ENCODE measurements at regions not wholly inside any gene's neighbourhood (a gene's known extent, or its start where the extent isn't known, plus 50 kb on each side); places are given as distances from the start of the nearest gene placed in this dataset.

DNA sequence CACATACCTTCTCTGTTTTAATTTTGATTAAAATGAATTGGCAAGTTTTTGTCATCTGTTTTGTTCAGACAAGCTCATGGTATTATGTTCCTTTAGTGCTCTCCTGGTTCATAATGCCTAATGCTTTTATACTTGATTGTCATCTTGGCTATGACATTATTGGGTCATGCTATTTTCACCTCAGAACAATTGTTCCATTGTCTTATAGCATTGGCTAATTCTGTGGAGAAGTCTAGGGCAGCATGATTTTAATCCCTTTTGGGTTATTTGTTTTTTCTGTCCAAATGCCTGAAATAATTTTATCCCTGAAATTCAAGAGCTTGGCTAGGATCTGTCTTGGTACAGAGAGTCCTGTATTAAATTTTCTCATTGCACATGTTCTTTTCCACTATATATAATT is 83.8 kb upstream of the CCDC85A start:
- TF ChIP-seq TEAD4 (IDR thresholded peaks at IDR 0.05; ENCODE audit: low read depth, low read length), result no peak
- TF ChIP-seq EZH2 (IDR thresholded peaks at IDR 0.05; ENCODE audit: low read depth, low read length, severe bottlenecking), result no peak
- no peak for TF ChIP-seq ASH2L (IDR thresholded peaks at IDR 0.05; ENCODE audit: low read length)
- TF ChIP-seq POLR2A (IDR thresholded peaks at IDR 0.05; ENCODE audit: control extremely low read depth in 1 of 2, low read depth in 2 of 2, low read length in 2 of 2), result no peak
- TF ChIP-seq SP4 (IDR thresholded peaks at IDR 0.05; ENCODE audit: low read length), result no peak

Measured in H1 (cell line).